Kidney capillary endothelial cell (primary cell): ENCODE measurements at regions not wholly inside any gene's neighbourhood (a gene's known extent, or its start where the extent isn't known, plus 50 kb on each side); places are given as distances from the start of the nearest gene placed in this dataset.
"Not testable (repeated sequence)": the region's sequence is repeated elsewhere in the genome, so short reads cannot be mapped to it uniquely, and the experiment has no call there.

Experiments used
- DNase-seq: peaks from one replicate; pipeline ENCODE4 v3.0.0-alpha.2; 2018; ENCODE audit warnings: low spot score

GRCh38 chr5:138647794-138648410, 72.7 kb upstream of the HSPA9 start:
- no peak for DNase-seq

- DNase-seq: no peak
Measured at GRCh38 chr5:138647261-138647788, 72.1 kb upstream of the HSPA9 start.

- DNase-seq: no peak
Measured at GRCh38 chr5:138646671-138647070, 71.5 kb upstream of the HSPA9 start.

GRCh38 chr5:138645778-138646575, 70.8 kb upstream of the HSPA9 start:
- no peak for DNase-seq

- DNase-seq: no peak
Measured at GRCh38 chr5:138643040-138643791, 68.0 kb upstream of the HSPA9 start.

- DNase-seq: peak; percentile 64
Measured at GRCh38 chr5:138641547-138642298, 66.5 kb upstream of the HSPA9 start.

GRCh38 chr5:138640646-138641254, 65.5 kb upstream of the HSPA9 start:
- DNase-seq: no peak

- no peak for DNase-seq
Measured at GRCh38 chr5:138640138-138640537, 64.9 kb upstream of the HSPA9 start.

- DNase-seq: no peak
Measured at GRCh38 chr5:138639326-138639725, 64.1 kb upstream of the HSPA9 start.

GRCh38 chr5:138637256-138637655, 62.1 kb upstream of the HSPA9 start:
- DNase-seq: no peak

- no peak for DNase-seq
Measured at GRCh38 chr5:138636398-138636944, 61.3 kb upstream of the HSPA9 start.

- DNase-seq: no peak
Measured at GRCh38 chr5:138635708-138636107, 60.5 kb upstream of the HSPA9 start.

- DNase-seq: no peak
Measured at GRCh38 chr5:138635265-138635664, 60.1 kb upstream of the HSPA9 start.

- not testable (repeated sequence) for DNase-seq
Measured at GRCh38 chr5:138634804-138635203, 59.6 kb upstream of the HSPA9 start.

- DNase-seq: peak; percentile 85
Measured at GRCh38 chr5:138632900-138633489, 57.8 kb upstream of the HSPA9 start.

- DNase-seq: no peak
Measured at GRCh38 chr5:138631096-138631928, 56.1 kb upstream of the HSPA9 start.

GRCh38 chr5:138629392-138629791, 54.2 kb upstream of the HSPA9 start:
- no peak for DNase-seq

GRCh38 chr5:138626333-138626944, 51.2 kb upstream of the HSPA9 start:
- DNase-seq: no peak

- DNase-seq: no peak
Measured at GRCh38 chr5:138625134-138625533, 49.9 kb upstream of the HSPA9 start.
